ENCODE measurements at regions not wholly inside any gene's neighbourhood (a gene's known extent, or its start where the extent isn't known, plus 50 kb on each side); places are given as distances from the start of the nearest gene placed in this dataset.

- DNase-seq: peak; percentile 59
Observed at GRCh38 chr11:22491555-22492225, 133.9 kb downstream of the FANCF start.

GRCh38 chr11:22479971-22480720, 142.0 kb downstream of the SLC17A6 start:
- DNase-seq: no peak

GRCh38 chr11:22479208-22479607, 141.0 kb downstream of the SLC17A6 start:
- DNase-seq: peak; percentile 34

GRCh38 chr11:22478169-22478568, 140.0 kb downstream of the SLC17A6 start:
- no peak for DNase-seq

GRCh38 chr11:22477312-22477711, 139.1 kb downstream of the SLC17A6 start:
- DNase-seq: no peak

- DNase-seq: no peak
Observed at GRCh38 chr11:22476589-22476988, 138.4 kb downstream of the SLC17A6 start.

- no peak for DNase-seq
Observed at GRCh38 chr11:22474616-22475015, 136.4 kb downstream of the SLC17A6 start.

- no peak for DNase-seq
Observed at GRCh38 chr11:22473586-22473985, 135.4 kb downstream of the SLC17A6 start.

GRCh38 chr11:22472306-22472705, 134.1 kb downstream of the SLC17A6 start:
- DNase-seq: no peak

GRCh38 chr11:22471385-22471784, 133.2 kb downstream of the SLC17A6 start:
- DNase-seq: no peak

- DNase-seq: no peak
Observed at GRCh38 chr11:22467741-22468140, 129.6 kb downstream of the SLC17A6 start.

GRCh38 chr11:22467248-22467647, 129.1 kb downstream of the SLC17A6 start:
- DNase-seq: no peak

- DNase-seq: peak; percentile 61
Observed at GRCh38 chr11:22466809-22467208, 128.6 kb downstream of the SLC17A6 start.

GRCh38 chr11:22466351-22466750, 128.2 kb downstream of the SLC17A6 start:
- no peak for DNase-seq

- no peak for DNase-seq
Observed at GRCh38 chr11:22465620-22466019, 127.4 kb downstream of the SLC17A6 start.

GRCh38 chr11:22461626-22462025, 123.4 kb downstream of the SLC17A6 start:
- DNase-seq: no peak

GRCh38 chr11:22460181-22460580, 122.0 kb downstream of the SLC17A6 start:
- no peak for DNase-seq

GRCh38 chr11:22459048-22459447, 120.9 kb downstream of the SLC17A6 start:
- no peak for DNase-seq

- DNase-seq: no peak
Observed at GRCh38 chr11:22458161-22458560, 120.0 kb downstream of the SLC17A6 start.

GRCh38 chr11:22456993-22457762, 119.0 kb downstream of the SLC17A6 start:
- DNase-seq: no peak

GRCh38 chr11:22454461-22455090, 116.4 kb downstream of the SLC17A6 start:
- no peak for DNase-seq

GRCh38 chr11:22449441-22449840, 111.3 kb downstream of the SLC17A6 start:
- no peak for DNase-seq

- no peak for DNase-seq
Observed at GRCh38 chr11:22444076-22444475, 105.9 kb downstream of the SLC17A6 start.

All from left hindlimb (tissue), 1 donor.